ENCODE measurements at regions not wholly inside any gene's neighbourhood (a gene's known extent, or its start where the extent isn't known, plus 50 kb on each side); places are given as distances from the start of the nearest gene placed in this dataset.

GRCh38 chr7:46654546-46655443, 733.7 kb upstream of the IGFBP3 start:
- no peak for DNase-seq

GRCh38 chr7:46653848-46654247, 732.8 kb upstream of the IGFBP3 start:
- DNase-seq, result no peak

GRCh38 chr7:46652317-46652716, 731.2 kb upstream of the IGFBP3 start:
- no peak for DNase-seq

GRCh38 chr7:46651561-46652088, 730.6 kb upstream of the IGFBP3 start:
- no peak for DNase-seq

GRCh38 chr7:46651070-46651469, 730.0 kb upstream of the IGFBP3 start:
- no peak for DNase-seq

- no peak for DNase-seq
Observed at GRCh38 chr7:46649876-46650275, 728.8 kb upstream of the IGFBP3 start.

- DNase-seq, result no peak
Observed at GRCh38 chr7:46637793-46638735, 717.0 kb upstream of the IGFBP3 start.

GRCh38 chr7:46636022-46636421, 715.0 kb upstream of the IGFBP3 start:
- DNase-seq, result no peak

- no peak for DNase-seq
Observed at GRCh38 chr7:46633630-46634240, 712.7 kb upstream of the IGFBP3 start.

GRCh38 chr7:46633200-46633599, 712.1 kb upstream of the IGFBP3 start:
- DNase-seq, result no peak

- DNase-seq, result no peak
Observed at GRCh38 chr7:46630031-46630430, 709.0 kb upstream of the IGFBP3 start.

- DNase-seq, result no peak
Observed at GRCh38 chr7:46628389-46628788, 707.3 kb upstream of the IGFBP3 start.

GRCh38 chr7:46626691-46627310, 705.7 kb upstream of the IGFBP3 start:
- DNase-seq, result no peak

- DNase-seq, result no peak
Observed at GRCh38 chr7:46626261-46626660, 705.2 kb upstream of the IGFBP3 start.

- DNase-seq, result no peak
Observed at GRCh38 chr7:46625032-46625431, 704.0 kb upstream of the IGFBP3 start.

GRCh38 chr7:46622251-46622650, 701.2 kb upstream of the IGFBP3 start:
- DNase-seq, result no peak

GRCh38 chr7:46619723-46620310, 698.7 kb upstream of the IGFBP3 start:
- DNase-seq, result no peak

GRCh38 chr7:46616636-46617035, 695.6 kb upstream of the IGFBP3 start:
- DNase-seq, result no peak

- DNase-seq, result no peak
Observed at GRCh38 chr7:46613551-46613950, 692.5 kb upstream of the IGFBP3 start.

GRCh38 chr7:46613116-46613515, 692.0 kb upstream of the IGFBP3 start:
- DNase-seq, result no peak

GRCh38 chr7:46611508-46611907, 690.4 kb upstream of the IGFBP3 start:
- no peak for DNase-seq

GRCh38 chr7:46610746-46611145, 689.7 kb upstream of the IGFBP3 start:
- DNase-seq, result no peak

Measured in KG1 (cell line).